GM03348 (cell line): ENCODE measurements at regions not wholly inside any gene's neighbourhood (a gene's known extent, or its start where the extent isn't known, plus 50 kb on each side); places are given as distances from the start of the nearest gene placed in this dataset.
"Not testable (repeated sequence)": the region's sequence is repeated elsewhere in the genome, so short reads cannot be mapped to it uniquely, and the experiment has no call there.

ENCODE experiments used
- DNase-seq: peaks from one replicate; pipeline ENCODE4 v3.0.0; 2012; ENCODE audit warnings: low spot score

DNA sequence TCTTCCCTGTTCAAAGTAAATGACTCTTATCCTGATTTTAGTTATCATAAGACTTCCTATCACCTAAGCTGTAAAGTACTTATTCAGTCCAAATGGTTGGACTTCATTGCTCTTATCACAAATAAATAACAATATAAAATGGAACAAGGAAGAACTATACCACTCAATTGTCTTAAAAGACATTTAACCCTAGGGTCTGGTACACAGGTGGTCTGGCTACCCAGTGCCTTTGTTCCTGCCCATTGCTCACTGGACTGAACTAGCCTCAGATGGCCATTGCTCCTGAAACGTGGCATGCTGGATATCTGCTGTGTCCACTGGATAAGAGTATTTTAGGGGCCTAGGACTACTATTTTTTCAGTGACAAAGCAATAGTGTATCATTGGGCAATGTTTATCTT is 574.3 kb upstream of the CA10 start:
- no peak for DNase-seq

DNA sequence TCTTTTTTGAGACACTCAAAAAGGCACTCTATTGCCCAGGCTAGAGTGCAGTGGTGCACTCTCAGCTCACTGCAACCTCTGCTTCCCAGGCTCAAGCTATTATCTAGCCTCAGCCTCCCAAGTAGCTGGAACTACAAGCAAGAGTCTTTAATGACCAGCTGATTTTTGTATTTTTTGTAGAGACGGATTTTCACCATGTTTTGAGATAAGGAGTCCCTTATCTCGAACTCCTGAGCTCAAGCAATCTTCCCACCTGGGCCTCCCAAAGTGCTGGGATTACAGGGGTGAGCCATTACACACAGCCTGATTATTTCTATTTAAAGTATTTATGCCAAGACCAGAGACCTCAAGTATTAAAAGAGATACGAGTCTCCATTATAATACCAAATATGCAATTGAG is 566.1 kb upstream of the CA10 start:
- no peak for DNase-seq

DNA sequence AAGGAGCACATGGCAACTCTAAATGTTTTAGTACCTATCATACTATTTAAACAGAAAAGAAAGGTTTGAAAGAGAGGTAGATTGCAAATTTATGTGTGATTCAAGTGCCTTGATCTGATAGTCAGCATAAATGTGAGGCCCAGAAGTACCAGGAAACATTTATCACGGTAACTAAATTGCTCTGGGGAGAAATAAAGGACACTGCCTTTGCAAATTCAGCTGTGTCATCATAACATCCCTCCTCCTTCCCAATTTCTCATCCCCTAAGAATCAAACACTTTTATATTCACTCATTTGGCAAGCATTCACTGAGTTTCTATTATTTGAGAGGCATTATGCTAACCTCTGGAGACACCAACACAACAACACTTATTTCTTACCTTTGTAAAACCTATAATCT is 563.4 kb upstream of the CA10 start:
- no peak for DNase-seq

DNA sequence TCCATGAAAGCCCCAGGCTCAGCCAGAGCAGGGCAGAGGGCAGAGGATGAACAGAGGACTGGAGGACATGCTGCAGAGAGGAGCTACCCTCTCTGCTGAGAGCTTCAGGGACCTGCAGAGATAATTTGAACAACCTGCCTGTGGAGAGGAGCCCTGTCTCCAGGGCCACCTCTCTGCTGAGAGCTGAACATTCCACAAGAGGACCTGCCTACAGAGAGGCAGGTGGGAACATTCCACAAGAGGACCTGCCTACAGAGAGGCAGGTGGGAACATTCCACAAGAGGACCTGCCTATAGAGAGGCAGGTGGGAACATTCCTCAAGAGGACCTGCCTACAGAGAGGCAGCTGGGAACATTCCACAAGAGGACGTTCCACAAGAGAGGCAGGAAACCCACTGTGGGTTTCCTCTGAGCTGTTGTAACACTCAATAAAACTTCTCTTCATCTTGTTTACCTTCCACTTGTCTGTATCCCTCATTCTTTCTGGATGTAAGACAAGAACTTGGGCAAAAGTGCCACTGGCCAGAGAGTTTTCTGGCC is 551.9 kb upstream of the CA10 start:
- no peak for DNase-seq

DNA sequence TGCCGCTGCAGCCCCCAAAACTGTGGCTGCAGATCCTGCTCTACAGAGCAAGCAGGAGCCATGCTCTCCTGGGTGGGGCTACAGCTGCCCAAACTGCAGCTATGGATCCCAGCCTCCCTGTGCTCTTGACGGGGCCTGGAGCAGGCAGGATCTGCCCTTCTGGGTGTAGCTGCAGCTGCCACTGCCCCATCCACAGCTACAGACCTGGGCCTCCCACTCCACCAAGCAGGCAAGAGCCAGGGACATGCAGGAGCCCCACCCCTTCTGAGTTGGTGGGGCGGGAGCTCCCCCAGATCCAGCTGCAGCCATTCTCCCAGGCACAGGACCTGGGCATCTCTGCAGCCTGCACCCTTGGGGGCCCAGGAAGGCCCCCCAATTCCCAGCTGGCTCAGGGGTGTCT is 551.2 kb upstream of the CA10 start:
- no peak for DNase-seq

DNA sequence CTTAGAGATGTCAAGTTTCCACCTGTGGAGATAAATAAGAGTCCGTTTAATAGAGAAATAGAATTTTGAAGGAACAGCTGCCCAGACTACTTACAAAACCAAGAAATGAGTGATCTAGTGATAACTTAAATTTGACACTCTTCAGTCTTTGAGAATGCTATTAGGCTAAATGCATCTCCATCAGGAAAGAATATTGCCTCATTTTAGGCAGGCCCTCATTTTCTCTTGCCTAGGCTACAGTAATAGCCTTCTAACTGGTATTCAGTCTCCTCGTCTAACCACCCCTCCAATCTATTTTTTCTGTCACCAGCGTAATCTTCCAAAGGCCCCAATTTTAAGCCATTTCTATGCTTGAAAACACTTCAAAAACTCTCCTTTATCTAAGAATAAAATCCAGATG is 537.8 kb upstream of the CA10 start:
- DNase-seq: no peak

DNA sequence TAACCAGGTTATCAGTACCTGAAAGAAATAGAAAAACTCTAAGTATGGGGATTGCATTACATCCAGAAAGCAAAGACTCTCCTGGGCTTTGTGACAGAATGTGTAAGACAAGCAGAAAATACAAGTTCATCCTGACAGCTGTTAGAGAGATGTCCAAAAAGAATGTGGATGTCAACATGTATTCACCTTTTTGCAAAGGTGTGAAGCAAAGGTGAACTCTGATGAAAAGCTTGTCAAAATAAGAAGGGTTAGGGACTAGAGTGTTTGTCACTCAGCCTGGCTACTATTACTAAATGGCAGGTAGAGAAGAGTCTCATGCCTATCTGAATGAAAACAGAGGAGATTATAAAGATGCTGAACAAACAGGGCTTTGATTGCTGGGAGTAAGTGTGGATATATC is 527.6 kb upstream of the CA10 start:
- DNase-seq: no peak

DNA sequence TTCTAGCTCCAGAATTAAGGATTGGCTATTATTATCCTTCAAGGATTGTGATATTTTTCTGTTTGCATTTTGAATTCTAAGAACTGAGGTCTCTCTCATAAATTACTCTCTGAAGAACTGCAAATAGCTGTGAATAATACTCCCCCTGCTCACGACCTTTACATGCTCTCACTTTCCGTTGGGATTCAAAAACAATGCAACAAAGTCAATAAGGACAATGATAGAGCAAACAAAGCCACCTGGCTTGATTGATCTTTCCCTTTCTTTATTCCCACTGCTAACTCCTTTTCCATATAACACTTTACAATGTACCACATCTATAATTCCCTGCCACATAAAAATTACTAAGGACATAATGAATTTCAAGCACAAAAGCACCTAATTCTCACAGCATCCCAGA is 523.0 kb upstream of the CA10 start:
- DNase-seq: no peak

DNA sequence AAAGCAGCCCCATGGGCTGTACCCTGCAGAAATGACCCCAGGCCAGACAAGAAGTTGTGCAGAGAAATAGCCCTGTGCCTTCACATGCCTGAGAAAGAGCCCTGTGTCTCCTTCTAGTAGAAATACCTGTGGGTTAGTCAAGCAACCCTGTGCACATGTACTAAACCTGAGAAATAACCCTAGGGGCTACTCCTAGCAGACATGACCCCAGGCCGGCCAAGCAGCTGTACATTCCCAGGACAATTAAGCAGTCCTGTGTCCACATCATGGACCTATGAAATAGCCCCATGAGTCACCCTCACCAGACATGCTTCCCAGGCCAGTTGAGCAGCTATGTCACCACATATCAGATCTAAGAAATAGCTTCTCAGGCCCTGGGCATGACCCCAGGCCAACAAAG is 519.7 kb upstream of the CA10 start:
- DNase-seq: no peak

DNA sequence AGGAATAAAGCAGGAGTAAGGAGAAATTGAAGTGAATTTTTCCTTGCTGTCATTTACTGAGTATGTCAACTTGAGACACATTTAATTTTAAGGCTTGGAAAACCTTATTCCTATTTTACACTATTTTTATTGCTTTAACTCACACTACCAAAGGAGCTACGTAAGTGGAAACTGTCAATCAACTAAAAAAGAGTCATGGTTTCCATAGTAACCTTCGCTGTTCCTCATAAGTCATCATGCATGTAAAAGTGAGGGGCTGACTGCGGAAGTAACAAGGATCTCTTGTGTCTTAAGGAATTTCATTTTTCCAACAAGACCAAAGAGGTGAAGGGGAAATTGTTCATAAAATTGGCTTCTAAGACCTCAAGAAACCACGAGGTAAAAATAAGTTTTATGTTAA is 516.2 kb upstream of the CA10 start:
- no peak for DNase-seq

DNA sequence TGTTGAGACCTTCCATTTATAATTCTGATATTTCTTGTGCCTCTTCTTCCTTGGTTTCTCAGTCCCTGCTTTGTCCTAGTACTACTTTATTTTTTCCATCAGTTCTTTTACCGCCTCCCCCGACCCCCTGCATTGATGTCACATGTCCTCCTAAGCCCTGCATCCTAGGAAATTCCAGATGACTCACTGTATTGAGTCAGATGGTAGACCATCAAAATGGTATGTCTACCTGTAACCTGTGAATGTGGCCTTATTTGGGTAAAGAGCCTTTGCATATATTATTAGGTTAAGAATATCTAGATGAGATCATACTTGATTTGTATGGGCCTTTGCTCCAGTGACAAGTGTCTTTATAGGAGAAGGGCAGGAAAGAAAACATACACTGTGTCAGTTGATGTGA is 515.3 kb upstream of the CA10 start:
- no peak for DNase-seq

DNA sequence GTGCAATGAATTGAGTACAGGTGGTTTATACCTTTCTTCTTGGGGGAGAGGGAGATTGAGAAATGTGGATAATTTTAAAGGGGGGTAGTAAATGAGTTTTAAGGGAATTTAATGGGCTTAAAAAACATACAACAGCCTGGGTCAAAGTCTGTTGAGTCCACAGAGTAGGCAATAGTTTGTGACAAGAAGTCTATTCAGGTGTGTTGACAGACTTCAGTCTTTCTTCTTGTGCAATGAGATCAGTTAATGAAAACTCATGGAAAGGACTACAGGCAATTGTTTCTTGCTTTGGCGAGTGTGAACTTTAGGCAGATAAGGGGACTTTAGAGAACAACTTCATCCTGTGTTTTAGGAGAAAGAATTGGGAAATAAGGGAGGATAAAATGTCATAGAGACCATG is 507.8 kb upstream of the CA10 start:
- DNase-seq: no peak

DNA sequence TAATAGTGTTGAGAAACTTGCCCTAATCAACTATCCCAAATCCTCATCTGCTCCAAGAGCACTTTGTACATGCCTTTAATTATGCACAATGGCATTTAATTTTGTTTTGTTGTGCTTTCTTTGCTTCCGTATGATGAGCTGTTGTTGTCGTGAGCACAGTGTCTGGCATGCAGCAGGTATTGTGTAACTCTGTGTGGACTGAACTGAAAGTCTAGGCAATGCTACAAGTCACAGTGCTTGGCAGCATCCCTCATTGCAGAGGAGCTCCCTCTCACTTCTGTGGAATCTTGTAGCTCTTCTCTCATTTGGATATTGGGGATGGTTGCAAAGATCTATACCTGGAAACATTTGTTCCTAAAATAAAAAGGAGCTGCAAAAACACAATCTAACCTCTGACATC is 502.2 kb upstream of the CA10 start:
- DNase-seq: no peak

DNA sequence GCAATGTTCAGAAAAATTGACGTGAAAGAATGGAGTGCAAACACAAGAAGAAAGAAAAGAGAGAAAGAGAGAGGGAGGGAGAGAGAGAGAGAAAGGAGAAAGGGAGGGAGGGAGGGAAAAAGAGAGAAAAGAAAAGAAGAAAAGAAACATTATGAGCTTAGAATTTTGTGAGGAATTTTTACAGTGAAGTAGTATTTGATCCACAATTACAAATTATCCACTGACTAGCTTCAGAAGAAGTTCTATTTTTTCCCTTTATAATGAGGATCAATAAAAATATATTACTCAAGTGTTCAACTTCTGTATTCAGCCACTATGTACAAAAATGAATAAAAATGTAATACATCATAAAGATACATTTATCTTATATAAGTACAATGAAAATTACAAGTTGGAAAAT is 494.5 kb upstream of the CA10 start:
- DNase-seq: no peak

DNA sequence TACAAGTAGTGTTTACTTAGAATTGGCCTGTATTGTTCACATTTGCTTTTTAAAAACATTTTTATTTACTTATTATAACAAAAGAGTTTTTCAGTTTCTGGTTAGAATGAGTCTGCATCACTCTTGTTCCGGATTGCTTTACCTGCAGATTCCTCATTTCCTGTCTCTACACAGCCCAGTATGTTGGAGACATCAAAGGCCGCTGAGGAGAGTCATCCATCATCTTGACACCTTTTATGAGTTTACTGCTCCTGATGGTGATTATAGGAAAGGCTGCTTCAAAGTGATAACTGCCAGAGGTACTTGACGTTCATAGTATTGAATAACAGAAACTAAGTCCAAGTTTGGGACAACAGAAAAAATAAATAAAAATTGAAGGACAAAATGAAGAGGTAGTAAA is 490.5 kb upstream of the CA10 start:
- DNase-seq: no peak

DNA sequence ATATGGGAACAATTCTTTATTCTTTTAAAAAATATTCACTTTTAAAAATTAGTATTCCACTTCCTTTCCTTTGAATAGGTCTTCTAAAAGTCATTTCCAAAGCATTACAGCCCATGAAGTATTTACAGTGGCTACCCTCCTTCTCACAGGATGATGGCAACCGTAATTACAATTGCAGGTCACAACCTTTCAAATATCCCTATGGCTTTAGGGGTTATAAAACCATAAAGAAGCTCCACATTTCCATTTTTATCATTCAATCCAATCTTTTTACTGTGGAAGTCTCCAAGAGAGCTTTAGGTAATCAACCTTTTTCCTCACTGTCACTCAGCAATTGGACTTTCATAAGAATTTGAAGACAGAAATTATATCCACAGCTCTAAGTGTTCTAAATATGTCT is 488.9 kb upstream of the CA10 start:
- DNase-seq: no peak

DNA sequence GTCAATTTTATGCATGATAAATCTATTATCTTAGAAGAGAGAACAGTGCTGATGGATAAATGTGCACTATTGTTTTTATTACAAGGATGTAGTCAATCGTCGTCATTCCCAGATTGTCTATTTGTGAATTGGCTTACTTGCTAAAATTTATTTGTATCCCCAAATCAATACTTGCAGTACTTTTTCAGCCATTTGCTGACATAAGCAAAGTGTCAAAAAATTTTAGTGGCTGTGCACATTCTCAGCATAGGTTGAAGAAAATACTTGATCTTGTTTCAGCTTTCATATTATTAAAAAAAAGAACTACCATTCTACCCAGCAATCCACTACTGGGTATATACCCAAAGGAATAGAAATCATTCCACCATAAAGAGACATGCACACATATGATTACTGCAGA is 477.9 kb upstream of the CA10 start:
- DNase-seq: no peak

DNA sequence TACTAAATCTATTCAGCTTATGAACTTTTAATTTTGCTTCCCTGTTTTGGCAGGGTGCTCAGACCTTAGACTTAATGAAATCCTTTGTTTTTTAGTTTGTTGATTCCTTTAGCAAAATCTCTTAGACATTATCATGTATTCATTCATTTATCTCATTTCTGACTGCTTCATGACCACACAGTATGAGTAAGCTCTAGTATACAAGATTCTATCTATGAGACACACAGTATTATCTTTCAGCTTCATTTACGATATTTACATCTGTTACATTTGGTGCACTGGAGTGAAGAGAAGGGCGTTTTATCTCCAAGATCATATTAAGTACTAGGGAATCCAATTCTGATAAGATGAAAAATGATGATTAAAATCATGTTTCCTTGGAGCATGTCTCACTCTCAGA is 448.1 kb upstream of the CA10 start:
- DNase-seq: no peak

DNA sequence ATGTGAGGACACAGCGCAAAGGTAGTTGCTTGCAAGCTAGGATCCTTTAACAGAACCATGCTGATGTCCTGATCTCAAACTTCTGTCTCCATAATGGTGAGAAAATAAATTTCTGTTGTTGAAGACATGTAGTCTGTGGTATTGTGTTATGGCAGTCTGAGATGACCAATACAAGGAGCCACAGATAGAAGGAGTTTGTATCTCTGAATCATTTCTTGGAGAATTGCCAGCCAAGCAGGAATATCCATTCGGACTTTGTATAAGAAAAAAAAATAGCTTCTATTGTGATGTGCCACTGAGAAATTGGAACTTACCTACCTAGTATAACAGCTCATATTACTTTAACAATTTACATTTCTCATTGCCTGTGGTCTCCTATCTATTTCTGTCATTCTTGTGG is 447.6 kb upstream of the CA10 start:
- DNase-seq: no peak

DNA sequence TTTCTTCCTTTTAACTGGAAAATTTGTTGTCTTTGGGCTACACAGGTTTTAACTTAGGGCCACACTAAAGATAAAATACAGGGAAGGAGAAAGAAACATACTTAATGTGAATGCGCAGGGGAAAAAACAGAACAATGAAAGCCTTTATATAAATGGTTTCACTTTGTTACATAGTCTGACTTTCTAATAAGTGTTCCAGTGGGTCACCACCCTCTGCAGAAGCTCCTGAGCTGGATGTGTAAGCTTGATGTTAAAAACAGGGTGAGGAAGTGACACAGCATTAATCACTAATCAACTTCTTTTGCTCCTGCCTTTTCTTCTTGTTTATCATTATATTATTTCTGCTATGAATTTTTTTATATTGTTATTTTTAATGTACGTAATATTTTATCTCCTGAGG is 445.6 kb upstream of the CA10 start:
- DNase-seq: no peak

DNA sequence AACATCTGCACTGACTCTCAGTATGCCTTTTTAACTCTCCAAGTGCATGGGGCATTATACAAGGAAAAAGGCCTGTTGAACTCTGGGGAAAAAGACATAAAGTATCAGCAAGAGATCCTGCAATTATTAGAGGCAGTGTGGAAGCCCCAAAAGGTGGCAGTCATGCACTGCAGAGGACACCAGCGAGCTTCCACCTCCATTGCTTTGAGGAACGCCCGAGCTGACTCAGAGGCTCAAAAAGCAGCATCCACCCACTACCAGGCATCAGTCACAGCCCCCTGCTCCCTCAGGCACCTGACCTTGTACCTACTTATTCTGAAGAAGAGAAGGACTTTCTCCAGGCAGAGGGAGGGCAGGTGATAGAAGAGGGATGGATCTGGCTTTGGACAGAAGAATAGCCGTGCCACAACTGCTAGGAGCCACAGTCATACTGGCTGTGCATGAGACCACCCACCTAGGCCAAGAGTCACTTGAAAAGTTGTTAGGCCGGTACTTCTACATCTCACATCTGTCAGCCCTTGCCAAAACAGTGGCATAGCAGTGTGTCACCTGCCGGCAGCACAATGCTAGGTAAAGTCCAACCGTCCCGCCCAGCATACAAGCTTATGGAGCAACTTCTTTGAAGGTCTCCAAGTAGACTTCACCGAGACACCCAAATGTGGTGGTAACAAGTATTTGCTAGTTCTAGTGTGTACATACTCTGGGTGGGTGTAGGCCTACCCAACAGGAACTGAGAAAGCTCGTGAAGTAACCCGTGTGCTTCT is 439.1 kb upstream of the CA10 start:
- DNase-seq: not testable (repeated sequence)

DNA sequence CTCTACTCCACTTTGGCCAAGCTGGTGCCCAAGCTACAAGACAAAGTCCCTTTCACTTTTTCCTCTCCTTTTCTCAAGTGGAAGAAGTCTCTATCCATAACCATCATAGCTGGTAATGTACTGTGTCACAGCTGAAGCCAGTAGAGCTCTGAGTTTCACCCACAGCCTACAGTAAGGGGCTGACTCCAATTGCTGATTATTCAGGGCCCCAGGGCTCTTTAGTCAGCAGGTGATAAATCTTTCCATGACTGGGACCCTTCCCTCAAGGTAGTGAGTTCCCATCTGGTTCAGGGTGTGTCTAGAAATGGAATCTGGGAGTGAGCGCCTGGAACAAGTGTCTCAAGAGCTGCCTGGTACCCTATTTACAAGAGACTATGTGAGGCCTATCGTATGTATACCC is 436.0 kb upstream of the CA10 start:
- DNase-seq: no peak

DNA sequence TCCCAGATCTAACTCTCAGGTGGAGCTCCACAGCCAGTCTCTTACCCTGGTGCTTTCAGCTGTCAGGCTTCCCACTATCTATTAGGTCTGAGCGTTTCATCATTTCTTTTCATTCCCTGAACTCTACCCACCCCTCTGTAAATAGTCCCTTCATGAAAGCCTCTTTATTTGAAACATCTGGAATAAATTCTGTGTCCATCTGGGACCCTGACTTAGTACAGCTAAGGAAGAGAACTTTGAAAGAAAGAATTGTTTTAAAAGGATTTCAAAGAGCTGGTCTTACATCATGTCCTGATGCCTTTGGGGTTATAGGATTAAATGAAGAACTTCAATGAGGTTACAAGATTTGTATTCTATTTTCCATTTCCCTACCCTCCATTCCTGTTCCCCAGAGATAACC is 388.5 kb upstream of the CA10 start:
- DNase-seq: no peak

DNA sequence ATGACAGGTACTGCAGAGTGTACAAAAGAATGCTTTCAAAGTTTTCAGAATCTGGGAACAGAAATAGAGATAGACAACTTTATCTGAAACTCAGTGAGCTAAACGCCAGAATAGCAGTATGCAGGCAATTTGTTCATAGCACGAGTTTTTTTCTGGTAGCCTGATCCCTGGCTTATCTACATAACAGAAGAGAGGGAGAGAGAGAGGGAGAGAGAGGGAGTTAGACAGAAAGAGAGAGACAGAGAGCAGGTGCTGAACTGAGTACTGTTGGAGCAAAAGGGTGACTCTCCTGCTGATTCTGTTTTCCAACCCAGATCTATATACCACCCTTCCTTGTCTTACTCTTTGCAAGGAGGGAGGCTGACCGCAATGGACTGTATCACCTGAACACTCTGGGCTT is 388.0 kb upstream of the CA10 start:
- no peak for DNase-seq

DNA sequence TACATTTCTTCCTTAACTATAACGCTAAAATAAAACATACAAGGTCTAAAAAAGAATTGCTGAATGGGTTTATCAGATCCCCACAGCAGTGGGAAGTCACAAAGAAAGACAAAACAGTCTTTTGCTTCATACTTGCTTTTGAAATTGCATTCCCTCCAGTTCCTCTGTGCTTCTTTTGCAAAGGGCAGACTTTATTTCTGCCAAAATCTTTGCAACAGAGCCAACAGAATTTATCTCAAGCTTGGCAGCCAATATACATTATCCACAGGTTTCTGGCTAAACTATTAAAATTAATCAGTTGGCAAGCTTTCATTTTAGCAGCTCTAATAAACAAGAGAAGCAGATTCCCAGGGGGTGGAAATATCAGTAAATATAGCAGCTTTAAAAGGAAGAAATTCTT is 378.9 kb upstream of the CA10 start:
- no peak for DNase-seq
